Muscle of leg (tissue), 3 donors: ENCODE measurements at regions not wholly inside any gene's neighbourhood (a gene's known extent, or its start where the extent isn't known, plus 50 kb on each side); places are given as distances from the start of the nearest gene placed in this dataset.
A peak's percentile ranks its signal among the peaks of the same experiment; 100 is the strongest.

Source experiments
- DNase-seq: peaks from one replicate; pipeline ENCODE4 v3.0.0; 2013
- H3K27ac ChIP-seq: one replicate; pipeline ENCODE4 v1.5.1; 2013; ENCODE audit warnings: mild to moderate bottlenecking, low read length, control low read depth
- H3K27me3 ChIP-seq: one replicate; pipeline ENCODE4 v1.6.1; 2013; ENCODE audit warnings: low read length; ENCODE audit not compliant: control insufficient read depth, insufficient read depth
- H3K36me3 ChIP-seq: one replicate; pipeline ENCODE4 v1.6.1; 2013; ENCODE audit warnings: low read length; ENCODE audit not compliant: control insufficient read depth, insufficient read depth
- H3K4me1 ChIP-seq: one replicate; pipeline ENCODE4 v1.6.1; 2013; ENCODE audit warnings: low read length; ENCODE audit not compliant: control insufficient read depth, insufficient read depth
- H3K4me3 ChIP-seq: one replicate; pipeline ENCODE4 v1.5.1; 2013; ENCODE audit warnings: low read length, control low read depth
- H3K9me3 ChIP-seq: replicated peaks from 2 replicates; pipeline ENCODE4 v1.6.1; 2013; ENCODE audit warnings: low read depth, low read length; ENCODE audit not compliant: control insufficient read depth
- WGBS: methylation state at CpG from one replicate; pipeline ENCODE4 v1.1.5; 2013; ENCODE audit warnings: missing lambda C conversion rate; ENCODE audit not compliant: insufficient coverage; 5-methylcytosine and 5-hydroxymethylcytosine counted together

- no peaks in the 10 kb centered on the region for H3K36me3 ChIP-seq
- H3K4me1 ChIP-seq: peaks cover 13% of the 10 kb centered on the region
- H3K27me3 ChIP-seq: no peaks in the 10 kb centered on the region
- H3K4me3 ChIP-seq: no peak overlapping the region
- WGBS: 31% methylated on average over 4 of the region's 8 CpGs
- H3K9me3 ChIP-seq: no peaks in the 10 kb centered on the region
- DNase-seq: peak; percentile 59
- H3K27ac ChIP-seq: no peak overlapping the region
Measured at GRCh38 chr5:15021266-15022046, 149.9 kb upstream of the ANKH start.

DNA sequence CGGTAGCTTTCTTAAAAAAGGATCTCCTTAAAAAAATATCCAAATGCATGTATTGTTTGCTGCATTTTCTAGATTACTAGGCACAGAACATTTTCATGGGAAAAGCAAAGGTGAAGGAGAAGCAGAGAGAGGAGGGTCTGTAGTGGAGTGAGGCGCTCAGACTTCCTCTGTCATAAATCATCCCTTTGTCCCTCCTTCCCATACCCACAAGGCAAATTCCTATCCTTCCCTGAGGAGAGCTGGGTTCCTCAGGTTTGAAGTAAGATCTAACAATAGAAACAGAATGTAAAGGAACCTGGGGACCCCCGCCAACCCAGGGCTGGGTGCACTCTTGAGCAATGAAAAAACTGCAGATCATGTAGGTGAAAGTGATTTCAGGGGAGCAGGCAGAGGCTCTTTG lies 149.2 kb upstream of the ANKH start:
- Histone ChIP-seq H3K36me3 (no peaks in the 10 kb centered on the region), H3K27me3 (no peaks in the 10 kb centered on the region), H3K4me3 (no peak overlapping the region), H3K9me3 (no peaks in the 10 kb centered on the region), H3K4me1 (peaks cover 13% of the 10 kb centered on the region), H3K27ac (no peak overlapping the region)
- DNase-seq: peak; percentile 21
- WGBS: no CpG with 5 or more reads among the region's 3 CpGs

DNA sequence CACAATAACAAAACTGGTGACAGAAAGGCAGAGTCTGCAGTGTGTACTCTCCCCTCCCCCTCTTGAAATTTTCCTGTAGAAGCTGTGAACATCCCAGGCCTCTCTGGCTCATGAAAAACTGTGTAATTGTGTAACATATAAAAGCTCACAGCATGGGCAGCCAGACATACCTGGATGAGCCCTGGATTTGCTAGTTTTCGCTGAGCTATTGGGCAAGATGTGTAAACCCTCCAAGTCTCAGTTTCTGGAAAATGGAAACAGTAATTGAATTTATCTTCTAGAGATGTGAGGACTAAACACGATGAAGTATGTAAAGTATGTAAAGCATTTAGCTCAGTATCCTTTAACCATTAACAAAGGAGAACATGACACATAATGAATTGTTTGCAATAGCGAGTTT lies 143.2 kb upstream of the ANKH start:
- DNase-seq: no peak
- Histone ChIP-seq H3K27me3 (no peaks in the 10 kb centered on the region), H3K27ac (no peak overlapping the region), H3K4me3 (no peak overlapping the region), H3K9me3 (no peaks in the 10 kb centered on the region), H3K36me3 (no peaks in the 10 kb centered on the region), H3K4me1 (no peaks in the 10 kb centered on the region)
- 57% methylated on average over 1 of the region's 3 CpGs for WGBS

DNA sequence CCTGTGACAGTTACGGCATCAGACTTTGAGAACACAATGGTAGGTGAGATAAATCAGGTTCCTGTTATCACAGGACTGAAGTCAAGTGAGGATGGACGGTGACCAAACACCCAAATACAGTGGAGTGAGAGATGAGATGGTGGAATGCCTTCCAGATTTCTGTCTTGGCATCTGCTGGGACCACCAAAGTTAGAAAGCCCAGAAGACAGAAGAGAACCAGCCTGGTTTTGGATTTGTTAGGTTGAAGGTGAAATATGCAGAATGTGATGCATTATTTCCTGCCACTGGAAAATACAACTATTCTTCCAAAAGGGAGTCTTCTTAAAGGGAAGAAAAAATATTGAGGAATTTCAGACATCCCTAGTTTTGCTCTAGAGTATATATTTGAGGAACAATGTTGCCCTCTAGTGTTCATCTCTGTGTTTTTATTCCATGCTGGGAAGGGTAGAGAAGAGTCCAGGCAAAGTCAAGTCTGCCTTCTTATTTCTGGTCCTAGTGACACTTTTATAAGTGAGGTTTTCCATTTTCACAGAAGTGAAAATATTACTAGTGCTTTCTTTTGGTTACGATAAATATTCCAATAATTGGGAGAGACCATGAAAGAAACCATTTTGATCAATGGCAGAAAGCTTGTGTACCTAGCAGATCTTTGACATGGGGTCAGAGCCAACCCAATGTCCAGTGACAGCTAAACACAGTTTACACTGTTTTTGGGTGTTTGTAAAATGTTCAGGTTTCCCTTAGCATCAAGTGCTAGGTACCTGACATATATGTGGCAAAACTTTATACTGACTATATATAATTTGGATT lies 142.3 kb upstream of the ANKH start:
- peak; percentile 86 for DNase-seq
- H3K4me1 ChIP-seq: peaks cover 2% of the 10 kb centered on the region
- whole genome bisulfite sequencing: 90% methylated on average over 1 of the region's 3 CpGs
- no peak overlapping the region for H3K4me3 ChIP-seq
- no peaks in the 10 kb centered on the region for H3K36me3 ChIP-seq
- H3K9me3 ChIP-seq: no peaks in the 10 kb centered on the region
- H3K27ac ChIP-seq: no peak overlapping the region
- no peaks in the 10 kb centered on the region for H3K27me3 ChIP-seq

DNA sequence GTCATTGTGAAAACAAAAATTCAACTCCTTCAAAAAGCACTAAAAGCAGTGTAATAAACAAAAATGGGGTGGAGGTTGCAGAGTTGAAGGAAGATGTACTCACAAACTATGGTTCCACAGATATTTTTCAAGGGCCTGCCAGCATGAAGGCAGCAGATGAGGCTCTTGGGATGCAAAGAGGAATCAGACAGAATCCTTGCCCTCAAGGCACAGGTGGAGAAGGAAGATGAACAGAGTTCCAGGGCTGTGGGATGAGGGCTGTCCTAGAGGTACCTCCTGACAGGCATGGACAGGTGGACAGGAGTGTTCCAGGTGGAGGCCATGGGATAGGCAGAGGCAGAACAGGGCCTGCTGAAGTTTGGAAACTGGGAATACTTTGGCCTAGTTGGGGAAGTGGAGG lies 140.5 kb upstream of the ANKH start:
- no peaks in the 10 kb centered on the region for H3K9me3 ChIP-seq
- no peaks in the 10 kb centered on the region for H3K27me3 ChIP-seq
- no peak overlapping the region for H3K27ac ChIP-seq
- peaks cover 7% of the 10 kb centered on the region for H3K4me1 ChIP-seq
- no peak for DNase-seq
- H3K36me3 ChIP-seq: no peaks in the 10 kb centered on the region
- no peak overlapping the region for H3K4me3 ChIP-seq

- DNase-seq: no peak
- 100% methylated on average over 1 of the region's 4 CpGs for WGBS
- no peak overlapping the region for H3K27ac ChIP-seq
- no peaks in the 10 kb centered on the region for H3K36me3 ChIP-seq
- H3K4me1 ChIP-seq: peaks cover 7% of the 10 kb centered on the region
- no peak overlapping the region for H3K4me3 ChIP-seq
- no peaks in the 10 kb centered on the region for H3K9me3 ChIP-seq
- H3K27me3 ChIP-seq: no peaks in the 10 kb centered on the region
Measured at GRCh38 chr5:15010936-15011335, 139.4 kb upstream of the ANKH start.

- no peaks in the 10 kb centered on the region for H3K27me3 ChIP-seq
- H3K27ac ChIP-seq: no peak overlapping the region
- WGBS: no CpG with 5 or more reads among the region's 3 CpGs
- DNase-seq: peak; percentile 39
- no peaks in the 10 kb centered on the region for H3K9me3 ChIP-seq
- no peak overlapping the region for H3K4me3 ChIP-seq
- no peaks in the 10 kb centered on the region for H3K36me3 ChIP-seq
- H3K4me1 ChIP-seq: peaks cover 7% of the 10 kb centered on the region
Measured at GRCh38 chr5:15009420-15009819, 137.8 kb upstream of the ANKH start.

DNA sequence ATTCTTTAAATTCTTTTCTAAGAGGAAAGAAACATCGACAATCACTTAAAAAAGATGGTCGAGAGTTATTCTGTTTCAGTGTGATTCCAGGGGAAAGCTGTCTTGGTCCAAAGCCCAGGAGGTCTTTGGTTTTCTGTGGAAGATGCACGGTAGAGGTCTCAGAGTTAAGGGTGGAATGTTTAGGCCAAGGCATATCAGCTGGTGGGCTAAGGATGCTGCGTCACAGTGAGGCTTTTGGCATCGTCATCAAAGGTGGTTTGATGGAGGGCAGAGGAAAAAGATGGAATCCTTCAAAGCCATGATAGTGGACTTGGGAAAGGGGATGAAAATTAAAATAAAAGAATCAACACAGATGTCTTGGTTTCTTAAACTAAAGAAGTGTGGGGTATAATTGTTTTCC lies 137.3 kb upstream of the ANKH start:
- H3K9me3 ChIP-seq: no peaks in the 10 kb centered on the region
- H3K27ac ChIP-seq: peak overlapping the region; percentile 78
- DNase-seq: peak; percentile 27
- peaks cover 7% of the 10 kb centered on the region for H3K4me1 ChIP-seq
- no peaks in the 10 kb centered on the region for H3K36me3 ChIP-seq
- no peaks in the 10 kb centered on the region for H3K27me3 ChIP-seq
- H3K4me3 ChIP-seq: no peak overlapping the region
- WGBS: 57% methylated on average over 4 of the region's 5 CpGs

GRCh38 chr5:15008476-15008875 lies 136.9 kb upstream of the ANKH start:
- 7% methylated on average over 4 of the region's 8 CpGs for WGBS
- peak; percentile 93 for DNase-seq
- Histone ChIP-seq H3K9me3 (no peaks in the 10 kb centered on the region), H3K4me1 (peaks cover 7% of the 10 kb centered on the region), H3K36me3 (no peaks in the 10 kb centered on the region), H3K27ac (peak overlapping the region; percentile 78), H3K27me3 (no peaks in the 10 kb centered on the region), H3K4me3 (no peak overlapping the region)

GRCh38 chr5:15007646-15008045 lies 136.1 kb upstream of the ANKH start:
- Histone ChIP-seq H3K36me3 (no peaks in the 10 kb centered on the region), H3K4me1 (peaks cover 7% of the 10 kb centered on the region), H3K27me3 (no peaks in the 10 kb centered on the region), H3K4me3 (no peak overlapping the region), H3K27ac (peak overlapping the region; percentile 74), H3K9me3 (no peaks in the 10 kb centered on the region)
- no CpG with 5 or more reads among the region's 4 CpGs for WGBS
- DNase-seq: peak; percentile 90
